HG02759 (cell line): ENCODE measurements at regions not wholly inside any gene's neighbourhood (a gene's known extent, or its start where the extent isn't known, plus 50 kb on each side); places are given as distances from the start of the nearest gene placed in this dataset.
"Not testable (repeated sequence)": the region's sequence is repeated elsewhere in the genome, so short reads cannot be mapped to it uniquely, and the experiment has no call there.

Experiments used
- ATAC-seq: cut with Tn5 transposase; IDR thresholded peaks from one replicate; pipeline ENCODE4 v1.9.1; 2021; ENCODE audit warnings: mild to moderate bottlenecking, moderate library complexity; ENCODE audit not compliant: unreplicated experiment

DNA sequence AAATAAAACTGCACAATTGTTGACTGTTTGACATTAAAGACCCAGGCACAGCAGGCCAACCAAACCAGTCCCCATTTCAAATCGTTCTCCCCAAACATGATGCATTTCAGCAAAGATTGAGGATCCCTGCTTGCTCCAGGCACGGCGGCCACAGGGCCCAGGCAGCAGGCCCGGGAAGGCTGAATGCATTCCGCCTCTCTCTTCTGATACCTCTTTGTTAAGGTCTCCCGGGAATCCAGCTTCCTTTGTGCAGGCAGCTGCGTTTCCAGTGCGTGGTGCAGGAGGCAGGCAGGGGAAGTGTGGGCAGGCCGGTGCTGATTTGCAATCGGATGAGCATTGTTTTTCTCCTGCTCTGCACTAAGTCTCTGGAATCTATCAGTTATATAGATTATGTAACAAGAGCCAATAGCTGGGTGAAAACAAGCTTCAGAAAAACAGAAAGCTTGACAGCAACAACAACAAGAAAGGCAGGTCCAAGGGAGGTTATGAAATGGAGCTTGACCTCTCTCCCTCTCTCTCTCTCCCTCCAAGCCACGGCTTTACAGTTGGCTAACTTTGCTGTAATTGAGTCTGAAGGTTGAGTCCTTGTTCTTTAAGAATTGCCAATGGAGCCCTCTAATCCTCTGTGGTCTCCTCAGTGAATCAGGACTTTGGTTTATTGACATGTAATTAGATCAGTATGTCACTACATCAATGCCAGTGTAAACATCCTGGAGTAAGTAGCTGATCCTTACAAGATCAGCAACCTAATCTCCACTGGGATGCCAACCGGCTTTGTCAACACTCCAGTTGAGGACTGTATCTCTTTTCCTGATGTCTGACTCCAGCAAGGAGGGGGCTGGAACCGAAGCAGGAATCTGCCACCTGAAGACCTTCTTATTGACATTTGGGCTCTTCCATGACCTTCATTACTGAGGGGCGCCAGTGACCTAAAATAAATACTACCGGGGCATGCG is 338.0 kb downstream of the TEX29 start:
- ATAC-seq: no peak

- ATAC-seq: no peak
These were observed 338.9 kb downstream of the TEX29 start for GRCh38 chr13:111659219-111659775.

DNA sequence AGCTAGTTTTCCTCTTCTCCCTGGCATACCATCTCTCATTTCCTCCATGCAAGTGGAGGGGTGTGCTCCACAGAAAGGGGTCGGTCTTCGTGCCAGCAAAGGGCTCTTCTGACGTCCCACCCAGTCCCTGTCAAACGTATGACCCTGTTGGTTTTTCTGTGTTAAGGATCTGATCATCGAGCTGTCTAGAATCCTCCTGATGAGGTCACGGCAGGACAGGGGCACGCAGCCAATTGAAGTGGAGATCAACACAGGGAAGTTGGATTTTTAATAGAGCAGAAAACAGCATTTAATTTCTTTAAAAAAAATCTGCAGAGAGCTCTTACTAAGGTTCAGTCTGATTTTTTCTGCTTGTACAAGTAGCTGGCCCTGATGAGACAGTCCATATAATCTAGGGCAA is 339.4 kb downstream of the TEX29 start:
- ATAC-seq: no peak

DNA sequence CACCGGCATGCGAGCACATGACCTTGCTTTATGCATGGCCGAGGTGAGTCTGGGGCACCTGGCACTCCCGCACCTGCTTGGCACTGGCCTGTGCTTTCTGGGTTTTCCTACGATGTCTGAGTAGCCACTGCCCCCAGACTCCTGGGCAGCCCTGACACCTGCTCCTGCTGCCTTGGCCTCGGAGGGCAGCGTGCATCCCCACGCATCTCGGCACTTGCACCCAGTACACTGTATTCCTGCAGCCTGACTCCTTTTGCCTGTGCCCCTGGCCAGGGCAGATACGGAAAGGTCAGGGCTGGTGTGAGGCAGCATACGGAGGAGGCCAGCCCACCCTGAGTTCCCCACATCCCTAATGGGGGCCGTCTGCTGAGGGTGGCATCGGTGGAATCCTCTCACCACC is 340.6 kb downstream of the TEX29 start:
- ATAC-seq: no peak

DNA sequence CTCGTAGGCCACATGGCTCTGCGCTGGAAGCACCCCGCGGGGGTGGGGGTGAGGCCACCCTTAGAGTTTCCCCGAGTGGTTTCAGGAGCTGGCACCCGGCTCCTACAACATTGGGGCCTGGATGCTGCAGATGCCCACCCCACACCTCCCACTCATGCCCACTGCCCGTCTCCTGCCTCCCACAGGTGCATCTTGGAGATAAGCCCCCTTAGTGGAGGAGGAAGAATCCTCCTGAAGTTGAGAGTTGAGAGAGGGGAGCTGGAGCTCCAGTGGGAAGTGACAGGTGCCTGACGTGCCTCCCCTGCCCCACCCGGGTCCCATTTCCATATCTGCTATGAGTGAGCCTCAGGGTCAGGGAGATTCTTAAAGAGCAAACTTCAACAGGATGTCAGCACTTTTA is 341.3 kb downstream of the TEX29 start:
- ATAC-seq: no peak

- ATAC-seq: no peak
These were observed 342.0 kb downstream of the TEX29 start for GRCh38 chr13:111662451-111662850.

- ATAC-seq: no peak
These were observed 342.5 kb downstream of the TEX29 start for GRCh38 chr13:111662895-111663294.

DNA sequence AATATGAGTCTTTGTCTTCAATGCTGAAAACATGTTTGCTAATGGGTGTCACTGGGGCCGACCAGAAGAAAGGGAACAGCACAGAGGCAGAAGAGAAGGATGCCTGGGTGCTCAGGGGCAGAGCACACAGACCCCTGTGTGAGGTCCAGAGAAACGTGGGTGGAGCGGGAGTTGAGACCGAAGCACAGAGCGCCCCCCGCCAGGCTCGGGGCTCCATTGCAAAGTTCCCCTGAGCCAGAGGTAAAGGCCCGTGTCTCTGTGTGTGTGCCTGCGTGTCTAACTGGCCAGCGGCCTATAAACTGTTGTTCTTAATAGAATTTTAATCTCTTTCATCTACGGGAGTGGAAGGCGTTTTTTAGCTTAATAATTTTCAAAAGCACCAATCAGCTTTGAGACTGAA is 343.1 kb downstream of the TEX29 start:
- ATAC-seq: no peak

- ATAC-seq: no peak
These were observed 343.5 kb downstream of the TEX29 start for GRCh38 chr13:111663953-111664421.

DNA sequence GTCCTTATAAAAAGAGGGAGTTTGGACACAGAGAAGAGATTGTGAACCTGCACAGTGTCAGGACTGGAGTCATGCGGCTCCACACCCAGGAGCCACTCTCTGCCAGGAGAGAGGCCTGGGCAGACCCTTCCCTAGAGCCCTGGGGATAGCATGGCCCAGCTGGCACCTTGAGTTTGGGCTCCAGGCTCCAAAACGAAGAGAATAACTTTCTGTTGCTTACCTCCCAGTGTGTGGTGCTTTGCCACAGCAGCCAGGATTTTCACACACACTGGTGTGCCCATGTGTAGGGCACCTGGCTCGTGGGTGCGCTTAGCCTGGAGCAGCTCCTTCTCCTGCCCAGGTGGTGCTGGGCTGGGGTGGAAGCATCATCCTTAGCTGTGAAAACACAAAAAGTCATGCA is 344.3 kb downstream of the TEX29 start:
- no peak for ATAC-seq

DNA sequence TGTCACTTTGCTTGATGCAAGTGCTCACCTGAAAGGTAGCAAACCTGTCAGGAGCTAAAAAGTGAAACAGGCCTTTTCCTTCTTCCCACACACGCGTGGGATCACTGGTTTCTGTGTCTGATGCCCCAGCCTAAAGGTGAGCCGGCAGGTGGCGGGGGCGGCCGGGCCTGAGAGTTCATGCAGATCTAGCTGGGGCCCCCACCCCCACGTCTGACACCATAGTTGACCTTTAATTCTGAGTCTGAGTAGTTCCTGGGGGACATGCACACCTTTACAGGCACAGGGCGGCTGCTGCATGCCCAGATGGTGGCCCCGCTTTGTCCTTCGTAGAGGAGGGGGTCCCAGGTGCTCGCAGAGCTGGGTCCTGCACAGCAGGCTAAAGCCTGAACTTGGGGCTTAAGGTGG is 345.3 kb downstream of the TEX29 start:
- no peak for ATAC-seq

DNA sequence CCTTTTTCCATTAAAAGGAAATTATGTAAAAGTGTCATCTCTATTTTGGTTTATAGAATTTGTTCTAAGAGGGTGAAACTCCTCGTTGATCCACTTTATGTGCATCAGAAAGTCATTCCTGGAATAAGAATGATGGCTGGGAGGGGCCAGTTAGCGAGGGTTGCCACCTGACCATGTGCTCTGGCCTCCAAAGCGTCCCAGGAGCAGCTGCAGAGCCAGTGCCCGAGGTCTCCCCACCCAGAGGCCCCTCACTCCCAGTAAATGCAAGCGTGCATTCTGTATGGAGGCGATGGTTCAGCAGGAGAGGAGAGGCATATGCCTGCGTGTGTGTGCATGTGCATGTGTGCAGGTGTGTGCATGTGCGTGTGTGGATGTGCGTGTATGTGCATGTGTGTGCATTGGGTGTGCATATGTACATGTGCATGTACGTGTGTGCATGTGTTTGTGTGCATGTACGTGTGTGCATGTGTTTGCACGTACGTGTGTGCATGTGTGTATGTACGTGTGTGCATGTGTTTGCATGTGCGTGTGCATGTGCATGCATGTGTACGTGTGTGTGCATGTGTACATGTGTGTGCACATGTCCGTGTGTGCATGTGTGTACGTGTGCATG is 345.8 kb downstream of the TEX29 start:
- no peak for ATAC-seq

DNA sequence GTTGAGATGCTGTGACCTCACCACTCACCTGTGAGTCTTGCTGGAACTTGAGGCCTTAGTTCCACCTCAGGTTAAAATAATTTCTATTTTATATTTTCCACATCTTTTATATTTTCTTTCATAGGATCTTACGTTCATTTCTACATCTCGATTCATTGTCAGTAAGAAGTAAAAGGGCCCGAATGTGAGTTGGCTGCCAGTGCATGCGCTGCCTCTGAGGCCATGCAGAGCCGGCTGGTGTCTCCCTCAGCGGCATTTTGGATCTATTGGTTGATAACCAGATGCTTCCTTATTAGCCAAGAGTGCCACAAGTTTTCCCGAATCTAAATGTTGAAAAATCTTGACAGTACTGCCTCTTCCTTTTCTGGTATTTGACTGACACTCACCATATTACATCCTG is 347.3 kb downstream of the TEX29 start:
- ATAC-seq: no peak

DNA sequence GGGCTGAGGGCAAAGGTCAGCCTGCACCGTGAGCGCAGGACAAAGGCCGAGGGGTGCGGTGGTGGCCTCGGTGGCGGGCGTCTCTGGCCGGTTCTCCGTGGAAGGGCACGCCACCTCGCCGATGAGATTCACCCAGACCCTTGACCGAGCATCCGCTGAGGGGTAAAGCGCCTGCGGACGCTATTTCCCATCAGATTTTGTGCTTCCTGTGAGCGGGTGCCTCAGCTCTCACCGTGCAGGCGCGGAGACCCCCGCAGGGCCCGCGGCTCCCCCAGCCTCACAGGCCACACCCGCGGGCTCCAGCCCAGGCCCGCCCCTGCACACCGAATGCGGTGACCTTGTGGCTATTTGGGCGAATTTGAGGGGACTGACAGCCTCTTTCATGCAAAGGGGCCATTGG is 348.0 kb downstream of the TEX29 start:
- ATAC-seq: no peak

DNA sequence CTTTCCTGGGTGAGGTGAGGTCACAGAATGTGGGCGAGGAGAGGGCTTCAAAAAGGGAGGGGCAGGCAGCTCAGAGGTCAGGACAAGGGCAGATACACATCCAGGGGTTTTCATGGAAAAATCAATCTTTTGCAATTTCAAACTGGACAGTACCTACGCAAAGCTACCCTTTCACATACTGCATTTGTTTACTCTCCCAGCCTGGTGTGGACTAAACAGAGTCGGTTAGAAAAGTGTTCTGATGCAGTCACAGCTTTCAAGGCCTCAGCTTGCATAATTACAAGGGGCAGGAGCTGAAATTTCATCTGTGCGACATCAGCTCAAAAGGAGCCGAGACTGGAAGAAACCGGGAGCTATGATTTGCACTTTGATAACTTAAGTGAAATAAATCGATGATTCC is 351.8 kb downstream of the TEX29 start:
- ATAC-seq: not testable (repeated sequence)

GRCh38 chr13:111678120-111678882 is 357.9 kb downstream of the TEX29 start:
- ATAC-seq: not testable (repeated sequence)

DNA sequence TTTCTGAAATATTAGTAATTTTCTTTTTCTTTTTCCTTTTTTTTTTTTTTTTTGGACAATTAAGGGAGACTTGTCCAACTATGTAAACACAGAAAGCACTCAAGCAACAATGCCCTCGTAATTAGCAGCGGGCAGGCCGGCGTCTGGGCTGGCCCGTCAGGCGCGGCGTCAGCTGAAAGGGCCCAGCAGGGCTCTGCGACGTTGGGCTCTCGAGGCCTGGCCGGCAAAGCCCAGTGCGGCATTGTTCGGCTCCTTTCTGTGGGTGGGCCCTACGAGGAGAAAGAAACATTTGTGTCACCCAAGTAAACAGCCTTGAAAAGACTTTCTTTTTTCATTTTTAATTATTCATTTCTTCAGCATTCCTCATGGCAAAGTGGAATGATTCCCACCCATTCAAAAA is 359.2 kb downstream of the TEX29 start:
- not testable (repeated sequence) for ATAC-seq

DNA sequence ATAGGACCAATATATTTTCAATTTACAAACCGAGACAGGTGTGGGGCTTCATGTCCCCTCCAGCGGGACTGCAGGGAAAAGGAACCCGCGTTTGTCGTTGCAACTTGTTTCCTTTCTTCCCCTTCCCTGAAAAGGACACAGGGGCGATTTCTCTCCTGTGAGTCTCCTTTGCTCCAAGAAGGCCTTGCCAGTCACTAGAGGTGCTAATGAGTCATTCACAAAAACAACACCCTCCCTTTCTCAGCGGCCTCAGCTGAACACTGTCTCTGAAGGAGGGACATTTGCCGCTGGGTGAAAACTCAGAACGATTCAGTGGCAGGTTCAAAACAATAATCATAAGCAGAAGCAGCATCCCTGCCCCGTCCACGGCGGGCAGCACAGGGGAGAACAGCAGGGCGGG is 359.7 kb downstream of the TEX29 start:
- not testable (repeated sequence) for ATAC-seq

- not testable (repeated sequence) for ATAC-seq
These were observed 371.6 kb downstream of the TEX29 start for GRCh38 chr13:111692028-111692427.

DNA sequence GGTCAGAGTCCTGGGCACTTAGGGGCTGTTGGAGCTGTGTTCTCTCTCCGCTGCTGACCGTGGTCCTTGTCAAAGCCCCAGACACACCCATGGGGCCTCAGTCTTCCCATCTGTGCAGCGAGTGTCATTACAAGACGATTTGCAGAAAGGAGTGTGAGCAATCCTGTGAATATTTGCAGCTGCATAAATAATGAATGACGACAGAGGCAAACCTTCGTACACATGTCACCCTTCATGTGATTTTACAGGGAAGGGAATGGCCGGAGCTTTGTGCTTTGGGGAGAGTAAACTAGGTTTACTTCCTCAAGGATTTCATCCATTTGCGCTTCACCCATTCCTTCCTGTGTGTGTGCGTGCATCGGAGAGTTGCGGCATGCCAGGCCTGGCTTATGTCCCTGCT is 370.8 kb upstream of the SOX1 start:
- not testable (repeated sequence) for ATAC-seq

DNA sequence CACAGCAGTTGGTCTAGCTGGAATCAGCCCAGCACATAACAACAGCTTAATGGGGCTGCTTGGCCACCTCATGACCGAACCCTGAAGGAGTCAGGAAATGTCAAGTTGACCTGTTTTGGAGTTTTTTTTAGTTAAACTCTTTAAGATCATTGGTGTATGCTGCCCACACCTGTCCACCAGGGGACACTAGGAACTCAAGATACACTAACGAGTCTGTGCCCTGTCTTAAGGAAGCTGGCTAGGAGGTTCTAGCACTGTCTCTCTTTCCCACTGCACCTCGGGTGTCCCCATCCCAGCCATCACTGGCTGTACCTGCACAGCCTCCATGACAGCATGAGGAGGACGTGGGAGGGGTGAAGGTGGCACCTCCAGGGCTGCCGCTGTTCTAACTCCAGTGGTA is 364.9 kb upstream of the SOX1 start:
- not testable (repeated sequence) for ATAC-seq
